Esophagus squamous epithelium (tissue), 4 donors: ENCODE measurements at regions not wholly inside any gene's neighbourhood (a gene's known extent, or its start where the extent isn't known, plus 50 kb on each side); places are given as distances from the start of the nearest gene placed in this dataset.

Experiments used
- POLR2A ChIP-seq, 4 donors: fragments of 450-650 bp; IDR thresholded peaks; one replicate each; pipeline ENCODE4 v1.6.1; 2017; ENCODE audit warnings: antibody characterized with exemption in 4 of 4, mild to moderate bottlenecking in 4 of 4, moderate library complexity in 3 of 4
- TF ChIP-seq, protein P1 (sequence below), 6 experiments: fragments of 450-650 bp in 4 of 6; fragments of 200-600 bp in 2 of 6; sonication (generic) in 2 of 6; IDR thresholded peaks; one replicate each; pipeline ENCODE4 v1.5.1; 2016 to 2019; ENCODE audit warnings: antibody characterized with exemption in 6 of 6, mild to moderate bottlenecking in 4 of 6, moderate library complexity in 4 of 6

DNA sequence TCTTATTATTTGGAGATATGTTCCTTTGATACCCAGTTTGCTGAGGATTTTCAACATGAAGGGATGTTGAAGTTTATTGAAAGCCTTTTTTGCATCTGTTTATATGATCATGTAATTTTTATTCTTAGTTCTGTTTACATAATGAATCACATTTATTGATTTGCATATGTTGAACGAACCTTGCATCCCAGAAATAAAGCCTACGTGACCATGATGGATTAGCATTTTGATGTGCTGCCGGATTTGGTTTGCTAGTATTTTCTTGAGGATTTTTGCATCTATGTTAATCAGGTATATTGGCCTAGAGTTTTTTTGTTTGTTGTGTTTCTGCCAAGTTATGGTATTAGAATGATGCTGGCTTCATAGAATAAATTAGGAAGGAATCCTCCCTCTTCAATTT is 161.4 kb upstream of the ITGA1 start:
- TF ChIP-seq, protein P1, sequence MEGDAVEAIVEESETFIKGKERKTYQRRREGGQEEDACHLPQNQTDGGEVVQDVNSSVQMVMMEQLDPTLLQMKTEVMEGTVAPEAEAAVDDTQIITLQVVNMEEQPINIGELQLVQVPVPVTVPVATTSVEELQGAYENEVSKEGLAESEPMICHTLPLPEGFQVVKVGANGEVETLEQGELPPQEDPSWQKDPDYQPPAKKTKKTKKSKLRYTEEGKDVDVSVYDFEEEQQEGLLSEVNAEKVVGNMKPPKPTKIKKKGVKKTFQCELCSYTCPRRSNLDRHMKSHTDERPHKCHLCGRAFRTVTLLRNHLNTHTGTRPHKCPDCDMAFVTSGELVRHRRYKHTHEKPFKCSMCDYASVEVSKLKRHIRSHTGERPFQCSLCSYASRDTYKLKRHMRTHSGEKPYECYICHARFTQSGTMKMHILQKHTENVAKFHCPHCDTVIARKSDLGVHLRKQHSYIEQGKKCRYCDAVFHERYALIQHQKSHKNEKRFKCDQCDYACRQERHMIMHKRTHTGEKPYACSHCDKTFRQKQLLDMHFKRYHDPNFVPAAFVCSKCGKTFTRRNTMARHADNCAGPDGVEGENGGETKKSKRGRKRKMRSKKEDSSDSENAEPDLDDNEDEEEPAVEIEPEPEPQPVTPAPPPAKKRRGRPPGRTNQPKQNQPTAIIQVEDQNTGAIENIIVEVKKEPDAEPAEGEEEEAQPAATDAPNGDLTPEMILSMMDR (IDR thresholded peaks at IDR 0.05) = no peak
- no peak for TF ChIP-seq POLR2A (IDR thresholded peaks at IDR 0.05)
